Motor neuron (in vitro differentiated cells): ENCODE measurements at regions not wholly inside any gene's neighbourhood (a gene's known extent, or its start where the extent isn't known, plus 50 kb on each side); places are given as distances from the start of the nearest gene placed in this dataset.

ENCODE experiments used
- ATAC-seq, 8 experiments: fragments of 200-7000 bp; cut with Tn5 transposase; replicated peaks in 6 of 8; 2 replicates each; pipeline ENCODE4 v1.8.0; 2021; ENCODE audit warnings: mild to moderate bottlenecking in 8 of 8, moderate library complexity in 8 of 8
- H3K27ac ChIP-seq, 2 donors: fragments of 250-450 bp; sonication (Bioruptor Pico); 2 replicates each; pipeline ENCODE4 v1.9.0; 2021; ENCODE audit warnings: antibody characterized with exemption in 2 of 2, mild to moderate bottlenecking in 2 of 2, moderate library complexity in 1 of 2
- H3K4me1 ChIP-seq, 2 donors: fragments of 250-450 bp; sonication (Bioruptor Pico); replicated peaks in 1 of 2; 2 replicates each; pipeline ENCODE4 v1.6.1; 2021; ENCODE audit warnings: antibody characterized with exemption in 2 of 2, mild to moderate bottlenecking in 2 of 2, moderate library complexity in 1 of 2
- H3K4me3 ChIP-seq, 5 donors: fragments of 250-450 bp; sonication (Bioruptor Pico); 2 replicates each; pipeline ENCODE4 v1.9.0; 2021; ENCODE audit warnings: antibody characterized with exemption in 5 of 5, mild to moderate bottlenecking in 5 of 5, moderate library complexity in 4 of 5
- WGBS, 10 experiments: fragments of 450-650 bp; shearing (Covaris generic); methylation state at CpG; one replicate each; pipeline ENCODE4 v1.0.0; 2022; 5-methylcytosine and 5-hydroxymethylcytosine counted together
- in situ Hi-C, 9 experiments: fragments of 400-800 bp; cut with MboI; loops; one replicate each; pipeline ENCODE4 v1.15.0; 2021; ENCODE audit warnings: low sequenced_read_pairs in 9 of 9, low pct_unique_long_range_greater_than_20kb in 2 of 9; ENCODE audit not compliant: unreplicated experiment in 9 of 9

DNA sequence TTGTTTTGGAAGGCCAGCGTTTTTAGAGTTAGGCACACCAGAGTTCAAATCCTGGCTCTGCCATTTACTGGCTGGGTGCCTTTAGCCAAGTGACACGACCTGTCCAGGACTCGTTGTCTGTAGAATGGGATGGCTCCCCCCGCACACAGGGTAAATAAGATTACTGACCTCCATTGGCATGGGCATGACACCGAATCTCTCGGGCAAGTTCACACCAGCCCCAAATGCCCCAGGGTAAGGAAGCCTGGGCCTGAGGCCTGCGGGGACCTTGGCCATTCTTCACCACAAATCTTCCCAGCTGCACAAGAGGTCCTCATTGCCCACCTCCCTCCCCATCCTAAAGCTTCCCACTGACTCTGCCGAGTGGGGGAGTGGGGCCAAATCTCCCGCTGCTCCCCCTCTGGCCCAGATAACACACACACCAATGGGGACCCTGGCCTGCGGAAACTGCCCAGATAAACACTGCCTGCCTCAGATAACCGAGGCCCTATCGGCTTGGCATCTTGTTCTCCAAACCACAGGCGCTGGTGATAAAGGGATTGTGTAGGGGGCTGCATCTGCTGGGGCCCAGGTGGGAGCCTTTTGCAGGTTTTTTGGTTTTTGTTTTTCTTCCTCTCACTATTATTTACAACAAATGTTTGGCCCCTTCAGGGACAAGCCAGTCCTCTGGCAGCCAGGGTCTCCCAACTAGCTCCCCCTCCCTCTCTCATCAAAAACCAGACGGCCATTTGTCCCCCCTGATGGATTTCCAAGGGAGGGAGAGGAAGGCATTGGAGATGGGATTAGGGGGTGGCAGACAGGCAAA is 75.0 kb upstream of the LHX1 start:
- Histone ChIP-seq H3K4me3 (no peak overlapping the region), H3K27ac (no peak overlapping the region), H3K4me1 (peaks cover 4 to 13% of the 10 kb centered on the region in 2 donors)
- 33 to 95% (median 82%) methylated on average over 1 to 8 of the region's 14 CpGs; no CpG with 5 or more reads in 4 of the 10 experiments for WGBS, 10 experiments
- in situ Hi-C loops = no loop called here
- no peak for ATAC-seq

DNA sequence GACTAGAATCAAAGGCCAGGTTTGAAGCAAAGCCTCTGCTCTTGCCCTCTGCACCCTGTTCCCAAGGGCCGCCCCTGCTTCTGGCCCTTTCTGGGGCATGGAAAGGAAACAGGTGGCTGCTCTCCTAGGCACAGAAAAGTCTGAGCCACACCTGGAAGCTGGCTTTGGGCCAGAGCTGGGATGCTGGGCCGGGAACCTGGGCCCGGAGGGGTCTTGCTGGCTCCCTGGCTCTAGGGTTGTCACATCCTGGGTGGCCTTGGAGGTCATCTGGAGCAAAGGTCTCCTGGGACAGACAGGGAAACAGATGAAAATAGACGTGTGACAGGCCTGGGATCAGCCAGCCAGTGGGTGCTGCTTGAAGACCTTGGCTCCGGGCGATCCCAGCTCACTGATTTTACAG is 74.1 kb upstream of the LHX1 start:
- Histone ChIP-seq H3K27ac (no peak overlapping the region), H3K4me3 (no peak overlapping the region), H3K4me1 (peaks cover 4 to 14% of the 10 kb centered on the region in 2 donors)
- WGBS, 10 experiments = 17 to 100% (median 92%) methylated on average over 1 to 3 of the region's 6 CpGs; no CpG with 5 or more reads in 5 of the 10 experiments
- in situ Hi-C loops = no loop called here
- no peak for ATAC-seq

DNA sequence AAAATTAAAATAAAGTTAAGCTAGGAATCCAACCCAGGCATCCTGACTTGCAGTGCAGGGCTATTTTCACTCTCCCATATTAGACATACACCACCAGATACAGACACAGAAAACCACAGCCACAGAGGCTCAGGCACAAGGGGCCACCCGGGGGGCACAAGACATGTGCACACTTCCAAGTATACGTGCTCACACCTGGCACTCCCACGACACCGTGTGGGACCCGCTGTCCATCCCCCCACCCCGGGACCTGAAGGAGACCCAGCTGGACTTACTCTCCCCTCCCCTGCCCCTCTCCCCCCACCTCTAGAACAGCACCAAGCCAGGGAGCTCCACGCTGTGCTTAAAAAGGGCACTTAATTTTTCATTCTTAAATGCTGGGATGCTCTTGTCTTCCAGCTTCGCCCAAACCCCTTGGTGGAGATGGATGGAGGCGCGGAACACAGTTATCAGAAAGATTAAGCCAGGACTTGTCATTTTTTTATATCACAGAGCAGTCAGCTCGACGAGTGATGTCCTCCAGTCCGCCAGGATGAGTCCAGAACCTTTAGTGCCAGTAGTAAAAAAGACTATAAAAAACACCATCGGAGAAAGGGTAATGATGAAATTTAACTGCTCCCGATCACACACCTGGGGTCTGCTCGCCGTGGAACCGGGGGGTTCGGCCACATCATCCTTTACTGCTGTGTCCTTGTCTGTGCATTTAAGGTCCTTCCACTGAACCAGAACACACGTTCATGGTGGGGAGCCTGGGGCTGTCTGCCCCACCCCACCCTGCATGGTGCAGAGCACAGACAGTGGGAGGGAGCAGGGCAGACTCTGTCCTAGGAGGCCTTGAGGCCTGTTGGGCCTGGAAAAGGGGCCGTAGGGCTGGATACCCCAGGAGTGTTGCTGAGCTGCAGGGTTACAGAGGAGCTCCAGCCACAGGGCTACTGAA is 73.3 kb upstream of the LHX1 start:
- ATAC-seq = peak in 7 of 8 experiments; percentile 13 to 66 (median 41)
- no peak overlapping the region for H3K4me3 ChIP-seq
- in situ Hi-C loops = no loop called here
- 20 to 95% (median 56%) methylated on average over 1 to 10 of the region's 21 CpGs; no CpG with 5 or more reads in 4 of the 10 experiments for WGBS, 10 experiments
- peaks cover 11 to 22% of the 10 kb centered on the region in 2 donors for H3K4me1 ChIP-seq
- H3K27ac ChIP-seq = peak overlapping the region; percentile 52 to 79

DNA sequence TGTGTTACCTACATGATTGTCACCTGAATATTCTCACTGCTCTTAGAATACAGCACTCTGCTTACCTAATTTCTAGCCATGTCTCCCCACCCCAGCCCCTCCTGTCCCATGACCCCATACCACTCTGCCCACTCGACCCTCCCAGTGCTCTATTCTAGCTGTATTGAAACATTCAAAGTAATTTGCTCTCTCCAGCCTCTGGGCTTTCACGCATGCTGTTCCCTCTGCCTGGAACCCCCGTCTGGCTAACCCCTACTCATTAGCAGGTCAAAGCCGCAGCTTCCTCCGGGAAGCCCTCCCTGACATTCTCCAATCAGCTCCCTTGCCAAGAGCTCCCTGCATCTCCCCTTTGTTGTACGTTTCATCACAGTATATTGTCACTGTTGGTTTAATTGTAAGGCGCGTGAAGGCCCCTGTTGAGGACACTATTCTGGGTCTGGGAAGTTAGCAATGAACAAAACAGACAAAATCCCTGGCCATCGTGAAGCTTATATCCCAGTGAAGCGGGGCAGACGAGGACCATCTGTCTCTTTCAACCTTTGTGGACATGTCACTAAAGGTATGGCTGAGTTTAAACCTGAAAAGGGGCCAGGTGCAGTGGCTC is 72.3 kb upstream of the LHX1 start:
- Histone ChIP-seq H3K4me1 (peaks cover 18 to 32% of the 10 kb centered on the region in 2 donors), H3K4me3 (no peak overlapping the region), H3K27ac (no peak overlapping the region)
- in situ Hi-C loops = no loop called here
- no peak for ATAC-seq
- 0 to 100% (median 72%) methylated on average over 1 to 9 of the region's 11 CpGs; no CpG with 5 or more reads in 2 of the 10 experiments for WGBS, 10 experiments

DNA sequence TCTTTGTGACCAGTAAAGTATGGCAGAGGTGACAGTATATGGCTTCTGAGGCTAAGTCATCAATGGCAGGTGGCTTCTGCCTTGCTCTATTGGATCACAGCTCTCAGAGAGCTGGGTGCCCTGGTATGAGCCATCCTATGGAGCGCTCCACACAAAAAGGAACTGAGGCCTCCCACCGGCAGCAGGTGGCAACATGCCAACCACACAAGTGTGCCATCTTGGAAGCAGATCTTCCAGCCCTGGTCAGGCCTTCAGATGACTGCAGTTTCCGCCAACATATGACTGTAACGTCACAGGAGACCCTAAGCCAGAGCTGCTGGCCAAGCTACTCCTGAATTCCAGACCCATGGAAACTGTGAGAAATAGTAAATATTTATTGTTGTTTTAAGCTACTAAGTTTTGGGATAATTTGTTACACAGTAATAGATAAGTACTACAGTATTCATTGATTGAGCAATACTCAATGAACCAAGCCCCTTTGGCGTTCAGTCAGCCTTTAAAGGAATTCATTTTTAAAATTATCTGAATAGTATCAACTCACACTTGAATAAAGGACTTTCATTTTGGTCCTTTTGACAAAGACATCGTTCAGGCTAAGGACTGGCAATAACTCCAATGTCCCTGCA is 69.4 kb upstream of the LHX1 start:
- WGBS, 10 experiments = 26 to 100% (median 80%) methylated on average over 1 to 5 of the region's 6 CpGs; no CpG with 5 or more reads in 1 of the 10 experiments
- ATAC-seq = no peak
- H3K4me1 ChIP-seq = peaks cover 24 to 39% of the 10 kb centered on the region in 2 donors
- H3K4me3 ChIP-seq = no peak overlapping the region
- in situ Hi-C loops = no loop called here
- no peak overlapping the region for H3K27ac ChIP-seq

DNA sequence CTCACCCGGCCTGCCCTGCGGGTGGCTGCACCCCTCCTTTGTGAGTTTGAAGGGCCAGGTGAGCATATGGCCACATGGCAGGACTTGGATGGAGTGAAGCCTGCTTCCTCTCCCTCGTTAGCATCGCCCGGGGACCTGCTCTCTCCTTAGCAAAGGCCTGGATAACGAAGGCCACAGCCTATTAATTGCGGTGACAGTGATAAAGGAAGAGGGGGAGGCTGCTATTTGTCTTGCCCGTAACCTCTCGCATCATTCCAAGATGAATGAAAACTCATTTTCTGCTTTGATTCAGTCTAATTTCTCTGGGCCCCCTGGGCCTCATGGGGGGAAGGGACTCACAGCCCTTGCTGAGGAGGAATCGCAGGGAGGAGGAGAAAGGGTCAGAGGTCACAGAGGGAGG is 68.5 kb upstream of the LHX1 start:
- peak overlapping the region in 1 of 2 donors; percentile 55 for H3K27ac ChIP-seq
- ATAC-seq = peak in 5 of 8 experiments; percentile 35 to 66 (median 57)
- WGBS, 10 experiments = 0 to 72% (median 52%) methylated on average over 1 to 8 of the region's 10 CpGs; no CpG with 5 or more reads in 3 of the 10 experiments
- peaks cover 23 to 37% of the 10 kb centered on the region in 2 donors for H3K4me1 ChIP-seq
- in situ Hi-C loops = no loop called here
- H3K4me3 ChIP-seq = no peak overlapping the region

DNA sequence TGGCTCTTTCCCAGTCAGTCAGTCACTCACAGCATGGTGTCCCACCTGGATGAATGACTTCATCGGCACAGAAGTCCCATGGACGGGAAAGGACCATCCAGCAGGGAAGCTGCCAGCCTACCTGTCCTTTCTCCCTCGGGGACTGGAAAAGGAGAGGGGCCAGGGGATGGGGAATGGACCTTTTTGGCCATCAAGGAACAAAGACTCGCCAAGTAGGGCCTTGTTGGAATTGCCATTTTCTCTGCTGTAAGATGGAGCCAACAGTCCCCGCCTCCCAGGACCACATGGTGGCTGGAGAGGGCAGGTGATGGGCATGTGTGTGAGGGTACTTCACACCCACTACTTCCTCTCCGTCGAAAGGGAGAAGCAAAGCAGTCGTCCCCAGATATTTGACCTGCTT is 67.8 kb upstream of the LHX1 start:
- peaks cover 20 to 30% of the 10 kb centered on the region in 2 donors for H3K4me1 ChIP-seq
- H3K27ac ChIP-seq = no peak overlapping the region
- in situ Hi-C loops = no loop called here
- H3K4me3 ChIP-seq = no peak overlapping the region
- no peak for ATAC-seq
- 31 to 100% (median 80%) methylated on average over 1 to 6 of the region's 8 CpGs; no CpG with 5 or more reads in 5 of the 10 experiments for WGBS, 10 experiments

DNA sequence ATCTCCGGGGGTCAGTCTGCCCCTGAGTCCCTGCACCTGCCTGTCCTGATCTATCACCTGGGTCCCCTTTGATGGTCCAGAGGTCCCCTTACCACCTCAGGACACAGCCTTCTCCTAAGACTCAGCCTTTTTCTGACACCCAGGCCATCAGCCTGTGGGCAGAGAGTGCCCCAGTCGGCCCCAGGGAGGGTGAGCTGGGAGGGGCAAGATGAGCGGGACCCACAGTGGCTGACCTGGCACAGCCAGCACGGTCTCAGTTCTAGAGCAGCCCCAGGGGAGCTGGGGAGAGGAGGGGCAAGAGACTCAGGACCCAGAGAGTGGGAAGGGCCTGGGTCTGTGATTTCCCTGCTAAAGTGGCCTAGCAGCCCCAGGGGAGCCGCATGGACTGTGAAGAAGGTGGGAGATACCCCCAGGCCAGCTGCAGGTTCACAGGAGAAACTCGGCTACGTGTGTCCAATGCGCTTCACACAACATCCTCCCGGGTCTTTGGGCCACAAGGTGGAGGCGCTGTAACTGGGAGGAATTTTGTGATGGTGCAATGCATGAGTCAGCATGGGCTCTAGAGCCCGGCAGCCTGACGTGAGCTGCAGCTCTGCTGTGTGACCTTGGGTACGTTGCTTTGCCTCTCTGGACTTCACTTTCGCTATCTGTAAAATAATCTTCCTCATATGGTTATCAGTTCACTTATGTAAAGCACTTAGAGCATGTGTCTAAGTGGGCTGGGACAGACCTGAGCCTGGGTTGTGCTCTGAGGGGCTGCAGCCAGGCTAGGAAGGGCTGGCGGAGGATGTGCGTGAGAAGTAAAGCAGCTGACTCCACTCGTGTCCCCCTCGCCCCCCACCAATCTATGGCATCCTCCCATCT is 67.2 kb upstream of the LHX1 start:
- no peak overlapping the region for H3K4me3 ChIP-seq
- in situ Hi-C loops = no loop called here
- peaks cover 20 to 30% of the 10 kb centered on the region in 2 donors for H3K4me1 ChIP-seq
- 20 to 100% (median 50%) methylated on average over 1 to 7 of the region's 18 CpGs; no CpG with 5 or more reads in 1 of the 10 experiments for WGBS, 10 experiments
- no peak overlapping the region for H3K27ac ChIP-seq
- ATAC-seq = peak; percentile 15 to 86 (median 64)

DNA sequence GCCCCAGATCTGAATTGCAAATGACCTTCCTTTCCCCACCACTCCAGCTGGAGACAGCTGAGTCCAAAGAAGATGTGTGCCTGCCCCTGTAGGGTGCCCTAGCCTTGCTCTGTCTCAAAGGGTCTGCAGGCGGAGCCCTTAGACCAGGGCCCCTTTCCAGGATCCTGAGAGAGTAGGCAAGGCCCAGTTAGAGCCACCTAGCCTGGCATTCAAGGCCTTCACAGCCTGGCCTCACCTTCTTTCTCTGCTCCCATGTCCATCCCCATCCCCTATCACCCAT is 66.6 kb upstream of the LHX1 start:
- H3K4me3 ChIP-seq = no peak overlapping the region

DNA sequence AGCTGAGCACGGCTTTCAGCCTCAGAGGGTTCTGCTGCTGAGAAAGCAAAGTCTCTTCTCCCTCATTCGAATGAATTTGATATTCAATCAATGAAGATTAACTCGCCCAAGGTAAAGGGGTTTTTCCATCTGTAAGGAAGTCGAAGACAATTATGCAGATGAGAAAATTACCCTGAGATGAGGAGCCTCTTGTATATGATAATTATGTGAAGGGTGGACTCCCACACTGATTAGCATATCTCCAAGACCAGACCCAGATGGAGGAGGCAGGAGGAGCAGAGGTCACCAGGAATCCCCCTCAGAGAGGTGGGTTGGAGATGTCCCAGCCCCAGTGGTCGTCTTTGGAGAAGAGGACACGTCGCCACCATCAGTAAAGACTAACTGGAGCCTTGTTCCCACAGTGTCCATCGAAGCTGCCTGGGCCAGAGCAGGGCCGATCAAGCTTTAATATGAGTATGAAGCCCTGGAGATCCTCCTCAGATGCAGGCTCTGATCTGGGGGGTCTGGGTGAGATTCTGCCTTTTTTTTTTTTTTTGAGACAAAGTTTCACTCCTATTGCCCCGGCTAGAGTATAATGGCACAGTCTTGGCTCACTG is 61.5 kb upstream of the LHX1 start:
- 0 to 100% (median 46%) methylated on average over 1 to 6 of the region's 10 CpGs; no CpG with 5 or more reads in 2 of the 10 experiments for WGBS, 10 experiments
- peak in 3 of 8 experiments; percentile 66 to 89 (median 70) for ATAC-seq
- in situ Hi-C loops = no loop called here
- no peak overlapping the region for H3K4me3 ChIP-seq
- no peak overlapping the region for H3K27ac ChIP-seq
- peaks cover 17 to 23% of the 10 kb centered on the region in 2 donors for H3K4me1 ChIP-seq

More for the DNA sequence above, 66.6 kb upstream of the LHX1 start:
- in situ Hi-C loops = no loop called here
- WGBS, 10 experiments = no CpG with 5 or more reads among the region's 1 CpG
- peak in 6 of 8 experiments; percentile 59 to 75 (median 68) for ATAC-seq
- Histone ChIP-seq H3K27ac (no peak overlapping the region), H3K4me1 (peaks cover 20 to 33% of the 10 kb centered on the region in 2 donors)

DNA sequence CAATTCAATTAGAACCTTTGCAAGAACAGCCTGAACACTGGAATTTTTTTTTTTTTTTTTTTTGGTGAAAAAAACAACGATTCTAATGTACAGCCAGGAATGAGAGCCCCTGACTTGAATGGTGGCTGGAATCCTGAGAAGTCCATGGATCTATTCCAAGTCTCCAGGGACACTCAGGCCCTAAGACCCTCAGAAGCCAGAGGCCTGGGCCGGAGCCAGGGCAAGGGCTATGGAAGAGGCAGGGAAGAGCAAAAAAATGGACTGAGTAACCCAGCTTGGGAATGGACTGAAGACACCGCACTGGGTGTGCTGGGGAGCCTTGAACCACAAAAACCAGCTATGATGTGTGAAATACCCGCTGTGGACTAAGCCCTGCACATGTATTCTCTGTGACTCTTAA is 60.3 kb upstream of the LHX1 start:
- 33 to 80% (median 62%) methylated on average over 1 to 2 of the region's 4 CpGs; no CpG with 5 or more reads in 6 of the 10 experiments for WGBS, 10 experiments
- no peak for ATAC-seq
- Histone ChIP-seq H3K27ac (no peak overlapping the region), H3K4me1 (peaks cover 15 to 23% of the 10 kb centered on the region in 2 donors), H3K4me3 (no peak overlapping the region)
- in situ Hi-C loops = no loop called here
